GM12875 (cell line): ENCODE measurements at regions not wholly inside any gene's neighbourhood (a gene's known extent, or its start where the extent isn't known, plus 50 kb on each side); places are given as distances from the start of the nearest gene placed in this dataset.

Source experiments
- H3K4me3 ChIP-seq: one replicate; pipeline ENCODE4 v1.5.1; 2011; ENCODE audit warnings: low read depth, low read length, control low read depth
- TF ChIP-seq, protein P1 (sequence below): IDR thresholded peaks from 2 replicates; pipeline ENCODE4 v1.5.1; 2011; ENCODE audit warnings: low read depth, mild to moderate bottlenecking, control low read depth, inconsistent platforms, low read length, moderate library complexity, borderline replicate concordance; ENCODE audit not compliant: insufficient read depth

DNA sequence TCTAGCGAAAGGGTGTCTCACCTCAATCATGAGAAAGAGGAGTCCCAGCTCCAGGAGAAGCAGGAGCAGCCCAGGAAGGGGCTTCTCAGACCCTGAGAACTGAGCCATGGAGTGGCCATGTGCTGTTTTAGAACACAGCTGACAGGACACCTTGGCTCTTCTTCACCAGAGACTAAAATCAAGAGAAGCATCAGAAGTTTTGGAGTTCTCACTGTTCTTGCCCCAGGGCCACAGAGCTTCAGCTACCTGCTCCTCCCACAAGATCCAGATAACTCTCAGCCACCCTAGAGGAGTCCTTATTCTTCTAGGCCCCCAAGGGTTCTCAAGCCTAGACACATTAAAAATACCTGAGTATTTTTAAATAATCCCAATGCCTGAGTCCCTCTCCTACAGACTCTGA, 99.6 kb upstream of the ATP8B1 start:
- TF ChIP-seq, protein P1, sequence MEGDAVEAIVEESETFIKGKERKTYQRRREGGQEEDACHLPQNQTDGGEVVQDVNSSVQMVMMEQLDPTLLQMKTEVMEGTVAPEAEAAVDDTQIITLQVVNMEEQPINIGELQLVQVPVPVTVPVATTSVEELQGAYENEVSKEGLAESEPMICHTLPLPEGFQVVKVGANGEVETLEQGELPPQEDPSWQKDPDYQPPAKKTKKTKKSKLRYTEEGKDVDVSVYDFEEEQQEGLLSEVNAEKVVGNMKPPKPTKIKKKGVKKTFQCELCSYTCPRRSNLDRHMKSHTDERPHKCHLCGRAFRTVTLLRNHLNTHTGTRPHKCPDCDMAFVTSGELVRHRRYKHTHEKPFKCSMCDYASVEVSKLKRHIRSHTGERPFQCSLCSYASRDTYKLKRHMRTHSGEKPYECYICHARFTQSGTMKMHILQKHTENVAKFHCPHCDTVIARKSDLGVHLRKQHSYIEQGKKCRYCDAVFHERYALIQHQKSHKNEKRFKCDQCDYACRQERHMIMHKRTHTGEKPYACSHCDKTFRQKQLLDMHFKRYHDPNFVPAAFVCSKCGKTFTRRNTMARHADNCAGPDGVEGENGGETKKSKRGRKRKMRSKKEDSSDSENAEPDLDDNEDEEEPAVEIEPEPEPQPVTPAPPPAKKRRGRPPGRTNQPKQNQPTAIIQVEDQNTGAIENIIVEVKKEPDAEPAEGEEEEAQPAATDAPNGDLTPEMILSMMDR, result no peak
- no peak overlapping the region for H3K4me3 ChIP-seq

DNA sequence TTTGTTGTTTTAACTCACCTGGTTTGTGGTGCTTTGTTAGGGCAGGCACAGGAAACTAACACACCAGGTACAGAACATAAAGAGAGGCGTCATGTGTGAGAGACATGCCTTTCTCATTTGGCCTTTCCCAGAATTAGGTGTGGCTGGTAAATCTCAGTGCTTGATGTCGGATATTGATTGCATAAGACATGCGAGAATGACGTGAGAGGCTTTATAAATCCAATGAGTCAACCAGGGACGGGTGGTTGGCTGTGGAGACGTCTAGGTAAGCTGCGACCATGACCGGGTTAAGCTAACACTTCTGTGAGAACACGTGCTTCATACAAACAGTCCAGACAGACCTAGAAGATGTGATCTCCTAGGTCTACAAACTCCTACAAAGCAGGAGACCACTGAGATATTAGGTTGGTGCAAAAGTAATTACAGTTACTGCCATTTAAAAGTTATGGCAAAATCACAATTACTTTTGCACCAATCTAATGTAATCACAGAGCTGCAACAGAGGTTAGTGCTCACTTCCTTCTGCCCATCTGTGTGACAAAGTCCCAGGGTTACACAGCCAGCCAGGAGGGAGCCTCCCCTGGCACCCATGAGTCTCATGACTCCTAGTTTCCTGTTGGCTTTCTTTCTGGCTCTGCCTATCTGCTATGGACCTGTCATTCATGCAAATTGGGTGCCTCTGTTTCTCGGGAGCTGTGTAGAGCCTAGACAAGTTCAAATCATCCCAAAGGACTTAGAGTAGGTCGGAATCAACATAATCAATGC, 98.9 kb upstream of the ATP8B1 start:
- TF ChIP-seq, protein P1, result no peak
- no peak overlapping the region for H3K4me3 ChIP-seq

DNA sequence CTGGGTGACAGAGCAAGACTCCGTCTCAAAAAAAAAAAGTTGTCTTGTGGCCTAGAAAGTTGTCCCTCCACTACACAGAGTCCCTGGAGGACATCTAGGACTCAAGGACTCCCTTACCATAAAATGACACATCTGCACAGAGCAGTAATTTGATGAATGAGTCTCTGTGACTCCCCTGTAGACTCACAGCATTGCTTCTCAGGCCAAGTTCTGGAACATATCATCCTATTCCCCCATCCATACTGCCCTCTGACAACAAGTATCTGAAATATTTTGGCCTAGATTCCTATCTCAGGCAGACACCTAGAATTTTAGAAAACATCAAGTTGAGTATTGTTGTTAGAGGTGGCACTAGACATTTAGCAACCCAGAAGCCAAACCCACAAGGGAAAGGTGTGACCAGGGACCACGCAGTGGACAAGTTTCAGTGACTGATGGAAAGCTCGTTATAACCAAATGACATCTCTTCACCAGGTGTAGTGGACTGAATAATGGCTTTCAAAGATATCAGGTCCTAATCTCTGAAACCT, 97.9 kb upstream of the ATP8B1 start:
- TF ChIP-seq, protein P1, result no peak
- H3K4me3 ChIP-seq, result no peak overlapping the region

DNA sequence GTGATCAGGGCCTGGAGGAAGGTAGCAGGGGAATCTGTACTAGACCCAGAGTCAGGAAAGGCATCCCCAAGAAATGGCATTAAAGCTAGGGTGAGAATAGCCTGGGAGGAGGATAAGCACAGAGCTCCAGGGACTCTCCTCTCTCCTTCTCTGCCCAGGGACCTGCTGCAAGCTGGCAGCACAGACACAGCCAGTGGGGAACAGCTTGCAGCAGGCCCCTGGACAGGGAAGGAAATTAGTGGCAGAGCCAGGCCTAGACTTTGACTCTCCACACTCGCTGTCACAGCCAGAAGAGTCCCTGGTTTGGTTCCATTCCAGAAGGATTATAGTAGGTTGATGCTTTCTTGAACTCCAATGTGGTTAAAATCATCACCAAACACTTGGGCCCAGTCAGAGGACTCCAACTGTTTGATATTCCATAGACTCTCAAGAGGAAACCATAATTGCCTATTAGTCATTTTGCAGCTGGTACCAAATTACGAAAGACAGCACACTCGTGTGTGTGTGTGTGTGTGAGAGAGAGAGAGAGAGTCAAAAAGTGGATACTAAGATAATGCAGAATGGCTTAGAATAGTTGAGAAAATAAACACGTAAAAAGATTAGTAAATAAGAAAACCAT, 95.5 kb upstream of the ATP8B1 start:
- H3K4me3 ChIP-seq, result no peak overlapping the region
- TF ChIP-seq, protein P1, result no peak

DNA sequence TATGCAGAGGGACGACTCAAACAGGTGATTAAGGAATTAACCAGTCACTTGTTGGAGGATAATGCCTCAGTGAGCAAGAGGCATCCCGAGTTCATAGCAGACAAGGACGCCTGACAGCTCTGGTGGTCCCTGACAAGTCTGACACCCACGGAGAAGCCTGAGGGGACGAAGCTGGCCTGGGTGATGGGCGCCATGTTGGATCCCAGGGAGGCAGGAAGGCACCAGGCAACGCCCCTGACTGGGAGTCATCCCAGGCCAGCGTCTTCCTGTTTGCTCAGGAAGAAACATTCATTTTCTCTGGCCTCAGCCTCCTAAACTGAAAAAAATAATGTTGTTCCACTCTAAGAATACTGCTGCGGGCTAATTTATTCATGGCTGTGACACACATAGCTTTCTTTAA, 92.1 kb upstream of the ATP8B1 start:
- H3K4me3 ChIP-seq, result no peak overlapping the region
- TF ChIP-seq, protein P1, result no peak

DNA sequence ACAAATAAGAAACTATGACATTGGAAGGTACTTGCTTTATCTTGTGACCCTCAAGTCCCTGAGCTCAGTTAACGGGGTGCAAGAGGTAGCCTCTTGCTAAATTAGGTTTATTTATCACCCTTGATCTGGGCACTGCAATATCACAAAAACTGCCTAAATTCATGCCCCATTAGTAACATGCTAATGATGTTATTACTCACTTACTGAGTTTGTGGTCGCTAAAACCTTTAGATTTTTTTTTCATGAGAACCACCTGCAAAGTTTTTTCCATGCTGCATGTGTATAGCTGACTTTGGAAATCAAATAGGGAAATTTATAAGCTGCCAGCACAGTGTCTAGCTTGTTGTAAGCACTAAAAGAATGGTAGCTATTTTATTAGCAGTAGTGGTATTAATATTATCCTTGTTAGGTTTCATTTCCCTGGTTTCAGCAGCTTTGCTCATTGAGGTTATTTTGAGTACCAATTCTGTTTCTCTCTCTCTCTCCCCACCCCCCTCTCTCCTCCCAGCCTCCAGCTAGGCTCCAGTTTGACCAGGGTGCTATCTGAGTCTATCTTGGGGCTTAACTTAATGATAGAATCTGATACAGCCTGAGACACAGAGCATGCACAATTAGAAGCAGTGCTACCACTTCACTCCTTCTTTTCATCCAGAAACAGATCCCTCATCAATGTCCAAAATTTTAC, 88.7 kb upstream of the ATP8B1 start:
- TF ChIP-seq, protein P1, result no peak
- H3K4me3 ChIP-seq, result no peak overlapping the region
